C4-2B (cell line): ENCODE measurements at regions not wholly inside any gene's neighbourhood (a gene's known extent, or its start where the extent isn't known, plus 50 kb on each side); places are given as distances from the start of the nearest gene placed in this dataset.

Experiments
- ZFX ChIP-seq: fragments of 450-650 bp; IDR thresholded peaks from 2 replicates; pipeline ENCODE4 v1.6.1; 2017
- TF ChIP-seq, protein P1 (sequence below): fragments of 450-650 bp; conservative IDR thresholded peaks from 2 replicates; pipeline ENCODE4 v1.5.1; 2017; ENCODE audit warnings: mild to moderate bottlenecking

- TF ChIP-seq, protein P1, sequence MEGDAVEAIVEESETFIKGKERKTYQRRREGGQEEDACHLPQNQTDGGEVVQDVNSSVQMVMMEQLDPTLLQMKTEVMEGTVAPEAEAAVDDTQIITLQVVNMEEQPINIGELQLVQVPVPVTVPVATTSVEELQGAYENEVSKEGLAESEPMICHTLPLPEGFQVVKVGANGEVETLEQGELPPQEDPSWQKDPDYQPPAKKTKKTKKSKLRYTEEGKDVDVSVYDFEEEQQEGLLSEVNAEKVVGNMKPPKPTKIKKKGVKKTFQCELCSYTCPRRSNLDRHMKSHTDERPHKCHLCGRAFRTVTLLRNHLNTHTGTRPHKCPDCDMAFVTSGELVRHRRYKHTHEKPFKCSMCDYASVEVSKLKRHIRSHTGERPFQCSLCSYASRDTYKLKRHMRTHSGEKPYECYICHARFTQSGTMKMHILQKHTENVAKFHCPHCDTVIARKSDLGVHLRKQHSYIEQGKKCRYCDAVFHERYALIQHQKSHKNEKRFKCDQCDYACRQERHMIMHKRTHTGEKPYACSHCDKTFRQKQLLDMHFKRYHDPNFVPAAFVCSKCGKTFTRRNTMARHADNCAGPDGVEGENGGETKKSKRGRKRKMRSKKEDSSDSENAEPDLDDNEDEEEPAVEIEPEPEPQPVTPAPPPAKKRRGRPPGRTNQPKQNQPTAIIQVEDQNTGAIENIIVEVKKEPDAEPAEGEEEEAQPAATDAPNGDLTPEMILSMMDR: no peak
- TF ChIP-seq ZFX: no peak
Measured at GRCh38 chrX:88072339-88073030, 554.9 kb downstream of the KLHL4 start.
